Stimulated activated CD8-positive, alpha-beta memory T cell treated with anti-CD3 and anti-CD28 coated beads, Interleukin-15, amount 100 ng/mL, for 24 hours (primary cell): ENCODE measurements at regions not wholly inside any gene's neighbourhood (a gene's known extent, or its start where the extent isn't known, plus 50 kb on each side); places are given as distances from the start of the nearest gene placed in this dataset.

ENCODE experiments used
- DNase-seq: peaks from one replicate; pipeline ENCODE4 v3.0.0-alpha.2; 2020; ENCODE audit warnings: low read depth

GRCh38 chr2:479490-480176, 191.7 kb upstream of the ALKAL2 start:
- no peak for DNase-seq

- no peak for DNase-seq
Measured at GRCh38 chr2:479031-479430, 191.1 kb upstream of the ALKAL2 start.

DNA sequence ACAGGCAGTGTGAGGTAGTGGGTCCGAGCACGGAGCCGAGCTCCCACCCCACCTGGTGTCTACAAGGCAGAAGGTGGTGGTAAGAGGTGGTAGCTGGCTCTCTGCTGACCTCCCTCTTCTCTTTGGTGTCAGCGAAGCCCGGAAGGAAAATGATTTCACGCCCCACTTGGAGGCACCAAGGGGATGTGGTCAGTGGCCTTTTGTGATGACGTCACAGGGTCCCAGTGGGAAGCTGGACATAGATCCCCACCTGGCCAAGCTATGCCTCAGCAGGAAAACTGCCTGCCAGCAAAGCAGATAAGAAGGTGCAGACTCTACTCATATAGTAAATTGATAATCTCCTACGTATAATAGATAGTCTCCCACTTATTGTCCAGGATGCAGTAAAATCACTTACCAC, 183.7 kb upstream of the ALKAL2 start:
- DNase-seq = no peak

DNA sequence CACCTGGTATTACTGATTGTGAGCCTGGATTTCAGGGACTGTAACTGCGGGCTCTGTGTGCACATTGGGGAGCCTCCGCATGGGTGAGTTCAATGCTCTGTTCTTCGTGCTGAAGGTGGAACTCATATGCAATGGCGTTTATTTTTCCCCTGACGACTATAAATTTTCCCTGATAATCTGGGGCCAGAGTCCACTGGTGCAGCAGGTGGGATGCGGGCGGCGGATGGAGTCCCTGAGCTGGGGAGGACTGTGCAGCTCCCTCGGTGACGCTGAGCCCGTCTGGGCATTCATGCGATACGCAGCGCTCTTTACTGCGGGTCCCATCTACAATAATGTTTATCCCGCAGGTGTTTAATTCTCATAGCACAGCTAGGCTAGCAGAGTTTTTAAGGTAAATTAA, 181.6 kb upstream of the ALKAL2 start:
- DNase-seq = no peak

DNA sequence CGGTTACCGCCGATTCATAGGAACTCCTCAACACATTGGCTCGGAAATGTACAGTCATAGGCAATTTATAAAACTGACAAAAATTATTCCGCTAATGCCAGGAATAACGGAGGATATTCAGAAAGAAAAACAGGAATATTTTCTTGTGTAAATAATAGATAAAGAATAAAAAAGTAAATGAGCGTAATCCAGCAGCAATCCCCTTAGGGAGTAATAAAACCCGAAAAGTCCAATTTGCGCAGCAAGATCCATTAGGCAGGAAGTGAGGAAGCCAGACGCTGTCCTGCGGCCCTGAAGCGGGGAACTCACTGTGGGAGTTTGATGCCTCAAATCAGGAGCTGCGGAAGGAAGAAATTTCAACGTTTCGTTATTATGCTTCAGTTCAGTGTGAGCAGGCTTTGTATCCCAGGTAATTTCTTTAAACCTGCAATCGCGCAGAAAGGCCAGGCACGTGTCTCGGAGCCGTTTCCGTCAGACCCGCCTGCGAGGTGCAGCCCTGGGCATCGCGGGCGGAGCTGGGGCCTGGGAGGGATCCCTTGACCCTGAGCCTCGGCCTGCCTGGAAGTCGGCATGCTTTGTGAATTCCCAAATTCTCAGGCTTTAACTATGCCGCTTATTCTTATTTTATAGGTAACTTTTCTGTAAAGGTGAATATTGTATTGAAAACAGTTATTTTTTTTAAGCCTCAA, 180.9 kb upstream of the ALKAL2 start:
- no peak for DNase-seq

- DNase-seq = no peak
Measured at GRCh38 chr2:467892-468647, 180.2 kb upstream of the ALKAL2 start.

DNA sequence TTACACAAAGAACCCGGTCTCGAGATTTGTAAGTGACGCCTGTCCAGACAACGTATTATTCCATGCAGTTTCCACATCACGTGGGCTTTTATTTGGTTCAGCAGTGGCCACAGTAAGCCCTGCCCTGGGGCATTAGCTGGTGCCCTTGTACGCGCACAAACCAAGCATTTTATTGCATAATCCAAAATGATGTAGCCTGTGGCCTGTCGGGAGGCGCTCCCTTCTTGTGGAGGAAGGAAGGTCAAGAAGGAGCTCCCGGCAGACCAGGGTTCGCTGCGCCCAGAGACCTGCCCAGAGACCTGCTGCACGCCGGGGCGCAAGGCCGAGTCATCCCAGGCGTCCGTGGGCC, 179.6 kb upstream of the ALKAL2 start:
- no peak for DNase-seq

DNA sequence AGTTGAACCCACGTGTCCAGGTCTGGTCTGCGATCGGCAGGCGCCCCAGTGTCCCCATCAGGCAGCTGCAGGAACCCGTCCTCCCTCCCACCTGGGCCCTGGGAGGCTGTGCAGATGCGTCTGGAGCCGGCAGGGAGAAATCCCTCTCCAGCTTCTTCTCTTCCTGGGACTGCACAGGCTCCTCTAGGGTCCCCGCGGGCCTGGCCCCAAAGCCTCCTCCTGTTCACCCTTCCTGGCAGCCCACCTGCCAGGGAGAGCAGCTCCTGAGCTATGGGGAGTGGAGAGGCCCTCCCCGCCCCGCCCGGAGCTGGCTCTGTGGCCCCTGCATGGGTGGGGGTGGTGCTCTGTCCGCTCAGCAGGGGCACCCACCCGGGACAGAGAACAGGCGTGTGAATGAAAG, 179.2 kb upstream of the ALKAL2 start:
- no peak for DNase-seq

GRCh38 chr2:464562-465309, 176.8 kb upstream of the ALKAL2 start:
- no peak for DNase-seq

GRCh38 chr2:460861-461260, 173.0 kb upstream of the ALKAL2 start:
- DNase-seq = no peak

- no peak for DNase-seq
Measured at GRCh38 chr2:459931-460330, 172.0 kb upstream of the ALKAL2 start.

GRCh38 chr2:458425-458815, 170.5 kb upstream of the ALKAL2 start:
- DNase-seq = no peak

- DNase-seq = no peak
Measured at GRCh38 chr2:457792-458424, 170.0 kb upstream of the ALKAL2 start.

DNA sequence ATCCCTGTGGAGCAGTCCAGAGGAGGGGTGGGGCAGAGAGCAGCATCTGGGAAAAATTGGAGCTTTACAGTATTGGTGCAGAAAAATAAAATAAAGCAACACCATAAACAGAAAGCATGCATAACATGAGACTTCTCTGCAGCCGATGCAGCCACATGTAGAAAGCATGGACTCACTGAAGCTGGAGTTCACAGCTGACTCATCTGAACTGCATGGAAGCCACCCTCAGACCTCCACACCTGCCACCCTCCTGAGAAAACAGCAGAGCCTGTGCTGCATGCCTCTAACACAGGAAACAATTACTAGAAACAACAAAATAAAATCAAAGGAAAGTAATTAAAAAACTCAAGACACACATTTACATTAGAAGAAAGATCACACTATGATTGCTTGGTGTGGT, 169.4 kb upstream of the ALKAL2 start:
- no peak for DNase-seq

DNA sequence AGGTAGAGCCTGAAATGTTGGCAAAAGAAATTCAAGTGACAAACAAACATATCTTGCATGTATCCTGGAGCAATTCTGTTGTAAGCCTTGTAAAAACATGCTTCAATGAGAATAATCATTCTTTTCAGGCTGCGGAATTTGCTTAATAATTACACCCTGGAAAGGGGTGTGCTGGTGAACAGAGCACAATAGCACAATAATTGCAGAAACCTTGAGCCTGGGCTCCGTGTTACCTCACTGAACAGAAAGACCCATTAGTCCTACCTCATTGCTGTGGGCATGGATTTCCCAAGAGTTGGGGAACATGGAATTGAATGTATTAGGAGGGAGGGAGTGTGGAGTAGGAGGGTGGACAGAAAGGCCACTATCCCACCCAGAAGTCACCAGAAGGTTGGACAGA, 168.0 kb upstream of the ALKAL2 start:
- no peak for DNase-seq

DNA sequence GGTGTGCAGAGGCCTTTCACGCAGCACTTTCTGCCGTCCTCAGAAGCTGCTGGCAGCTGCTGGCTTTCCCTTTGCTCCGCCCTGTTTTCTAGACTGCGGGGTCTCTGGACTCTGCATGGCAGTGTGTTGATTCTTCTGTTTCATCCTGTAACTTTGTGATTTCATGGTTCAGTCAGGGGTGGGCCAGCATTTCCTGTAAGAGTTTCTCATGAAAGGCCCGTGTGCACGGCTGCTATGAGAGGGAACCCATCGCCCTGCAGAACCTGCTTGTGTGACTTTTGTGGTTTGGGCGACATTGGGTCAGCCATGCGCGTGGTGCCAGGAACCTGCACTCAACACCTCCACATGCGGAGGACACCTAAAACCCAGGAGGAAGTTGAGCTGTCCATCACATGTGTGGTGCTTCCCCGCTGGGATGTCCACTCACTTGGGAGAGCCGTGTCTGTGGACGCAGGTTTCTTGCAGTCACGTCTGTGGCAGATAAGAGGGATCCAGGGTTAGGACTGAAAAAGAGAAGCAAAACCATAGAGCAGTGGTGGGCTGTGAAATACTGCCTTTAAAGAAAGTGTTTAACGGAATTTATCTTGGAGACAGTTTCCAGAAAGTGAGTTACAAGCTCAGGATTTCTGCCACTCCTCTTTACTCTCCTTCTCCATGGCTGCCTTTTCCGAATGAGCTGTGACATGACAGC, 167.3 kb upstream of the ALKAL2 start:
- no peak for DNase-seq

DNA sequence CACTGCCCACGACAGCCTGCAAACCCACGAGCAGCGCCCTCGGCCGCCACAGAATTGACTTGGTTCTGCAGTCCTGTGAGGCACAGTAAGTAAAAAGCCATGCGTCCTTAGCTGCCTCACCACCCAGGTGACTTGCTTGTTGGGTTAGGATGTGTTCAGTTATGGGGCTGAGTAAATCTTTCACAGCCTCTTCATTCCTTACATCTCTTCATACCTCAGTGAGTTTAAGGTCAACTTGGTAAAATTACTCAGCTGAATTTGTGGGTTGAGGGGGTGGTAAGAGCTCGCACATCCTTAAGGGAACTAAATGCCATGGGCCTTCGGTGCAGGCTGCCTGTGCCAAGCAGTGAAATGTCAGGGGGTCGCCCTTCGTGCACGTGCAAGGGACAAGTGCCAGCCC, 165.2 kb upstream of the ALKAL2 start:
- no peak for DNase-seq

DNA sequence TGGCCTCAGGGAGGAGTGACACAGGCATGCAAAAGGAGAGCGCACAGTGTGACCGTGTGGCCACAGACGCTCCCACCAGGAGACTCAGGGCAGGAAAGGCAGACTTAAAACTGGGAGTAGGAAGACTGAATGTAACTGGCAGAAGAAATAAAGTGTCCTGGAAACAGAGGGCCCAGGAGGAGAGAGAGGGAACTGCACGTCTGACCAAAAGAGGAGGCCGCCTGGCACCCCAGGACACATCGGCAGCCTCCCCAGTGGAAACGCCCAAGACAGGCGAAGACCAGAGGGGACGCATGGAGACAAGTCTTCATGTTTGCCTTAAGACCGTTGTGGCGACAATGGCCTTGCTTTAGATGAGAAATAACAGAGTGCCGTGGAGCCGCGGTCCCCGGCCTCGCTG, 163.6 kb upstream of the ALKAL2 start:
- no peak for DNase-seq

DNA sequence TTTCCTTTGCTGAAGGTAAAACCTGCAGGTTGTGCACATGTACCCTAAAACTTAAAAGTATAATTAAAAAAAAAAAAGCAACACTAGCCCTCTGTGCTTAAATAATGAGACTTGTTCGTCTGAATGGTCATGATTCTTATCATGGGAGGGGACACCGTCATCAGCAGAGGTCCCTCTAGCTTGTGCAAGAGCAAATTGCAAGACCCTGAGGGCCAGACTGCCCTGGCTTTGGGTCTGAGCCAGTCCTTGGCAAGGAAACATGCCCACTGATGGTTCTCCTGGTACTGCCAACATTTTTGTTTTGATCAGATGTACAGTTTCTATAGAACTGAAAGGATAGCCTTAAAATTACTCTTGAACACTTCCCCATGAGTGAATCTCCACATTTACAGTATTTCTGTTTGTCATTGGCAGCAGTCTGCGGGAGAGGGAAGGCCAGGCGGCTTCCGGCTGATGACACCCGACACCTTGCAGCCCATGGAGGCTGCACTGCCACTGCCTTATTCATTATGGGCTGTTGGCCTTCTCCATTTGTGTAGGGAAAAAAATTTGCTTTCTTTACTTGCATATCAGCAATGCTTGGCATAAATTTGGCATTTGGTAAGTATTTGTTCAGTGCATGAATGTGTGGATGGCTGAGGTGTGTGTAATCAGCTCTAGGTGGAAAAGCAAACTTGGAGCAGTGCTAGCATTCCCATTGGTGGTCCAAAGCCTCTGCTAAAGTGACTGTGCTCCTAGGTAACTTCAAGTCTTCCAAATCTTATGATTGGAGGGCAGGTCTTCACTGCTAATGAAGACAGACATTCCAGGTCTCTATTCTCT, 161.6 kb upstream of the ALKAL2 start:
- no peak for DNase-seq

DNA sequence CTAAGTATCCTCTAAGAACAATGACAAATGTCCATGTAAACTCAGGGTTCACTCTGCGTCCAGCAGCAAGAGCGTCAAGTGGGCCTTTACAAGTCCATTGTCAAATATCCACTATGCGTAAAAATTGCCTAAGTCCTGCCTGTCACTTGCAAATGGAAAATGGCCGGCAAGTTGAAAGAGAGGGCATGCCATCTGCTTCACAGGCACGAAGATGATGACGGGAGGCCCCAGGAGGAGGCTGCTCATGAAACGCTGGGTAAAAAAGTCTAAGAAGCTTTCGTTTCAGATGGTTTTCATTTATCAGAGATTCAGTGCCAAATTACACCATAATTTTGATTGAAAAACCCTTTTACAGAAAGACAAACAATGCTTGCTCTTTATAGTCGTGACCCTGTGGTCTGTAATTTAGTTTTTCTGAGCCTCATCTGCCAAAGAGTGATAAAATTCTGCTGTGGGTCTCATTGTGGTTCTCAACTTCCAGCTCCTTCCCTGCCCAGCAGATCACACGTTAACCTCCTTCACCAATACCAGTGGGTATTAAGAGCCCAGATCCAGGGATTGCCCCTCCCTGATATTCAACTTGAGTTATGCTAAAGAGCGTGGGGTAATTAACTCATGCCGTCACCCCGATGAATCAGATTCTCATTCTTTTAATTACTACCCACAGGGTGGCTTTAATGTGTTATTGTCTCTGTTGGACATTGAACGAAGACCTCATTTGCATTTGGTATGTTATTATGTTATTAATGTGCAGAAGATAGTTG, 160.2 kb upstream of the ALKAL2 start:
- DNase-seq = no peak
